Chondrocyte (in vitro differentiated cells): ENCODE measurements at regions not wholly inside any gene's neighbourhood (a gene's known extent, or its start where the extent isn't known, plus 50 kb on each side); places are given as distances from the start of the nearest gene placed in this dataset.
A peak's percentile ranks its signal among the peaks of the same experiment; 100 is the strongest.

Experiments used
- DNase-seq: peaks from one replicate; pipeline ENCODE4 v3.0.0; 2021; ENCODE audit warnings: mixed read lengths, low spot score
- H3K27ac Mint-ChIP-seq: one replicate; pipeline ENCODE4 v1.8.0; 2021; ENCODE audit warnings: mild to moderate bottlenecking, moderate library complexity, mixed read lengths; ENCODE audit not compliant: unreplicated experiment
- H3K27me3 Mint-ChIP-seq: 2 replicates; pipeline ENCODE4 v1.8.0; 2021; ENCODE audit warnings: low read depth, mixed read lengths
- H3K36me3 Mint-ChIP-seq: 2 replicates; pipeline ENCODE4 v1.8.0; 2021; ENCODE audit warnings: low read depth, mixed read lengths
- H3K4me1 Mint-ChIP-seq: 2 replicates; pipeline ENCODE4 v1.8.0; 2021; ENCODE audit warnings: low read depth, mild to moderate bottlenecking, mixed read lengths
- H3K4me3 Mint-ChIP-seq: one replicate; pipeline ENCODE4 v1.8.0; 2021; ENCODE audit warnings: mild to moderate bottlenecking, moderate library complexity, mixed read lengths; ENCODE audit not compliant: unreplicated experiment
- H3K9me3 Mint-ChIP-seq: 2 replicates; pipeline ENCODE4 v1.8.0; 2021; ENCODE audit warnings: low read depth, mixed read lengths
- TF ChIP-seq, protein P1 (sequence below): fragments of 200-600 bp; sonication (generic); IDR thresholded peaks from 2 replicates; pipeline ENCODE4 v1.5.0; 2021; ENCODE audit warnings: antibody characterized with exemption, mild to moderate bottlenecking, moderate library complexity

DNA sequence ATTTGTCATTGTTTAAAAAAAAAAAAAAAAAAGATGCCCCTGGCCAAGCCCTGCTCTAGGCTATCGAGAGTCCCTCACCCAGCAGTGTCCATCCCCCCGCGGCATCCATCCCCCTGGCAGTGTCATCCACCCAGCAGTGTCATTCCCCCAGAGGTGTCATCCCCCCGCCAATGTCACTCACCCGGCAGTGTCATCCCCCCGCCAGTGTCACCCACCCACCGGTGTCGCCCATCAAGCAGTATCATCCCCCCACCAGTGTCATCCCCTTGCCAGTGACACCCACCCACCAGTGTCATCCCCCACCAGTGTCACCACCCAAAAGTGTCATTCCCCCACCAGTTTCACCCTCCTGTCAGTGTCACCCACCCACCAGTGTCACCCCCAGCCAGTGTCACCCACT, 99.3 kb upstream of the PRR20G start:
- DNase-seq, result peak; percentile 57
- TF ChIP-seq, protein P1, sequence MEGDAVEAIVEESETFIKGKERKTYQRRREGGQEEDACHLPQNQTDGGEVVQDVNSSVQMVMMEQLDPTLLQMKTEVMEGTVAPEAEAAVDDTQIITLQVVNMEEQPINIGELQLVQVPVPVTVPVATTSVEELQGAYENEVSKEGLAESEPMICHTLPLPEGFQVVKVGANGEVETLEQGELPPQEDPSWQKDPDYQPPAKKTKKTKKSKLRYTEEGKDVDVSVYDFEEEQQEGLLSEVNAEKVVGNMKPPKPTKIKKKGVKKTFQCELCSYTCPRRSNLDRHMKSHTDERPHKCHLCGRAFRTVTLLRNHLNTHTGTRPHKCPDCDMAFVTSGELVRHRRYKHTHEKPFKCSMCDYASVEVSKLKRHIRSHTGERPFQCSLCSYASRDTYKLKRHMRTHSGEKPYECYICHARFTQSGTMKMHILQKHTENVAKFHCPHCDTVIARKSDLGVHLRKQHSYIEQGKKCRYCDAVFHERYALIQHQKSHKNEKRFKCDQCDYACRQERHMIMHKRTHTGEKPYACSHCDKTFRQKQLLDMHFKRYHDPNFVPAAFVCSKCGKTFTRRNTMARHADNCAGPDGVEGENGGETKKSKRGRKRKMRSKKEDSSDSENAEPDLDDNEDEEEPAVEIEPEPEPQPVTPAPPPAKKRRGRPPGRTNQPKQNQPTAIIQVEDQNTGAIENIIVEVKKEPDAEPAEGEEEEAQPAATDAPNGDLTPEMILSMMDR, result no peak
- H3K36me3 Mint-ChIP-seq, result peaks cover 1% of the 10 kb centered on the region
- H3K27me3 Mint-ChIP-seq, result peaks cover 27% of the 10 kb centered on the region
- H3K27ac Mint-ChIP-seq, result no peak overlapping the region
- peaks cover 6% of the 10 kb centered on the region for H3K4me1 Mint-ChIP-seq
- H3K9me3 Mint-ChIP-seq, result peaks cover 6% of the 10 kb centered on the region
- H3K4me3 Mint-ChIP-seq, result no peak overlapping the region

DNA sequence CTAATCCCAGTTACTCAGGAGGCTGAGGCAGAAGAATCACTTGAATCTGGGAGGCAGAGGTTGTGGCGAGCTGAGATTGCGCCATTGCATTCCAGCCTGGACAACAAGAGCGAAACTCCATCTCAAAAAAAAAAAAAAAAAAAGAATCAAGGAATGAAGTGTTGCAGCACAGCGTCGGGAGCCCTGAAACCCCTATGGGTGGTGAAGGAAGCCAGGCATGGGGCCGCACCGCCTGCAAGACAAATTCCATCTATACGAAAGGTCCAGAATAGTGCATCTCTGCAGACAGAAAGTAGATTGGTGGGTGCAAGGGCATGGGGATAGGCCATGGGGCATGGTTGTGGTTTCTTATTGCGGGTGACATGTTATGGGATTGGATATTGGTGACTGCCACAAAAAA, 98.6 kb upstream of the PRR20G start:
- Mint-ChIP-seq H3K4me1 (peaks cover 6% of the 10 kb centered on the region), H3K27ac (no peak overlapping the region), H3K9me3 (peaks cover 13% of the 10 kb centered on the region), H3K36me3 (peaks cover 1% of the 10 kb centered on the region), H3K4me3 (no peak overlapping the region), H3K27me3 (peaks cover 29% of the 10 kb centered on the region)
- DNase-seq, result peak; percentile 30
- TF ChIP-seq, protein P1, result no peak

DNA sequence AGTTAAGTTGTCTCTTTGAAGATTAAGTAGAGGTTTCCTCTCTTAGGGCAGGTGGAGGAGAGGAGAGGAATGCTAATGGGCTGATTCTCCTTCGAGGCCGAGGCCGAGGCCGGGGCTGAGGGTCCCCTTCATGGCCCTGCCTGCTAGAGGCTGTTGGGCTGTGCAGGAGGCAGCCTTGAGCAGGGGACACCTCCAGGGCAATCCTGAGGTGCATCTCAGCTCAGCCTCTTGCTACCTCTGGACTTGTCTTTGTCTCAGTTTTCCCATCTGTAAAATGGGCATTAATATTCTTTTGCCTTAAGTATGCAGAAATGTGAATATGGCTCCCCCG, 97.7 kb upstream of the PRR20G start:
- Mint-ChIP-seq H3K36me3 (peaks cover 7% of the 10 kb centered on the region), H3K9me3 (peaks cover 23% of the 10 kb centered on the region), H3K4me3 (no peak overlapping the region), H3K27ac (no peak overlapping the region), H3K4me1 (peaks cover 6% of the 10 kb centered on the region), H3K27me3 (peaks cover 38% of the 10 kb centered on the region)
- TF ChIP-seq, protein P1, result no peak
- no peak for DNase-seq

DNA sequence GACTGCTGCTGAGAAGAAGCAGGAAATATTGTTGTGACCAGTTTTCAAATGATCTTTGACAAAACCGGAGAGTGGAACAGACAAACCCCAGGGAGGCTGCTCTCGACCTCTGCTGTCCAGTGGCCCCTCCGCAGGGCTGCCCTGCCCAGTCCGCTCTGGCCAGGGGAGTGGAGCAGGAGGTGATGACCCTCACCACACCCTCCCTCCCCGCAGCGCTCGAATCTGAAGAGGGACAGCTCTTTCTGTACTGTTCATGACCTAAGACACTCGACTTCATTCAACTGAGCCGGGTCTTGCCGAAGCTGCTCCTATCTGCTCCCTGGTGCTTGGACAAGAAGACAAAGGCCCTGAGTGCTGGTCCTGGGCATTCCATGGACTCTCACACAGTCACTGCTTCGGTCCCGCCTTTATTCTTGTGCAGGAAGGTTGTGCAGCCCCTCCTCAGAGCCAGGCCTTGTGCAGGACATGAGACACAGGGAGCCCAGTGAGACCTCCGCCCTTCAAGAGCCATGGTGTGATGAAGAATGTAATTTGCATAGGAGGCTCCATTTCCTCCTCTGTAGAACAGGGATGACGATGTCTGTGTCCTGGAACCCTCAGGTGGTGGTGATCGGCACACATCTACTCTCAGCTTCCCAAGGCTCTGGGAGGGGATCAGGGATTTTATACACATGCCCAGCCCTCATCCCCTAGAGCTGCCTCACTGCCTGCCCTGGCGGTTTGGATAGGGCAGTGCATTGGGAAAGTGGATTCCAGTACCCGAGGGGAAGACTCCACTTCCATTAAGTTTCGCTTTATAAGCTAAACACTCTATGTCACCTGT, 97.1 kb upstream of the PRR20G start:
- Mint-ChIP-seq H3K27ac (no peak overlapping the region), H3K4me1 (peaks cover 6% of the 10 kb centered on the region), H3K9me3 (peaks cover 24% of the 10 kb centered on the region), H3K4me3 (no peak overlapping the region), H3K36me3 (peaks cover 7% of the 10 kb centered on the region), H3K27me3 (peaks cover 40% of the 10 kb centered on the region)
- TF ChIP-seq, protein P1, result no peak
- DNase-seq, result peak; percentile 79

DNA sequence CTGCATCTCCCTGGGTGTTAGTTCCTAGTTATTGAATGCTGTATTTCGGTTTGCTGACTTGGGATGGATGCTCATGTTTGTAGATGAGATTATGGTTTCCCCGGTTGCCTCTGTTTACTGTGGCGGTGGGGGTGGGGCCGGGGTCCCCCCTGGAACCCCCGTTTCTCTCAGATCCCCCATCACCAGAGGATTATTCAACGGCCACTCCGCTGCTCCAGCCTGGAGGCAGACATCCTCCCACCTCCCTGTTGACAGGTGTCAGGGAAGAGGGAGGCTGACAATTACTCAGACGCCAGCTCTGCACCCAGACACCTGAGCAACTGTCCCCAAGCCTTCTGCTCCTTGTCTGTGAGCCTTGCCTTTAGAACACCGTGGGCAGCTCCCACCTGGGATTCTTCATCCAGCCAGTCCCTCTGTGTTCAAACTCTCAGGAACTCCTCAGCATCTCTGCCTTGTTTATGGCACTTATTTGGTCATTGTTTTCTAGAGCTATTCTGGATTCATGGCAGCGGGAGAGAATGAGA, 95.9 kb upstream of the PRR20G start:
- Mint-ChIP-seq H3K36me3 (peaks cover 7% of the 10 kb centered on the region), H3K27me3 (peaks cover 38% of the 10 kb centered on the region), H3K9me3 (peaks cover 24% of the 10 kb centered on the region), H3K27ac (no peak overlapping the region), H3K4me3 (no peak overlapping the region), H3K4me1 (no peaks in the 10 kb centered on the region)
- TF ChIP-seq, protein P1, result no peak
- DNase-seq, result peak; percentile 44
